GM21447 (cell line): ENCODE measurements at regions not wholly inside any gene's neighbourhood (a gene's known extent, or its start where the extent isn't known, plus 50 kb on each side); places are given as distances from the start of the nearest gene placed in this dataset.
A peak's percentile ranks its signal among the peaks of the same experiment; 100 is the strongest.
"Not testable (repeated sequence)": the region's sequence is repeated elsewhere in the genome, so short reads cannot be mapped to it uniquely, and the experiment has no call there.

Source experiments
- ATAC-seq: cut with Tn5 transposase; IDR thresholded peaks from one replicate; pipeline ENCODE4 v1.9.1; 2021; ENCODE audit not compliant: unreplicated experiment

DNA sequence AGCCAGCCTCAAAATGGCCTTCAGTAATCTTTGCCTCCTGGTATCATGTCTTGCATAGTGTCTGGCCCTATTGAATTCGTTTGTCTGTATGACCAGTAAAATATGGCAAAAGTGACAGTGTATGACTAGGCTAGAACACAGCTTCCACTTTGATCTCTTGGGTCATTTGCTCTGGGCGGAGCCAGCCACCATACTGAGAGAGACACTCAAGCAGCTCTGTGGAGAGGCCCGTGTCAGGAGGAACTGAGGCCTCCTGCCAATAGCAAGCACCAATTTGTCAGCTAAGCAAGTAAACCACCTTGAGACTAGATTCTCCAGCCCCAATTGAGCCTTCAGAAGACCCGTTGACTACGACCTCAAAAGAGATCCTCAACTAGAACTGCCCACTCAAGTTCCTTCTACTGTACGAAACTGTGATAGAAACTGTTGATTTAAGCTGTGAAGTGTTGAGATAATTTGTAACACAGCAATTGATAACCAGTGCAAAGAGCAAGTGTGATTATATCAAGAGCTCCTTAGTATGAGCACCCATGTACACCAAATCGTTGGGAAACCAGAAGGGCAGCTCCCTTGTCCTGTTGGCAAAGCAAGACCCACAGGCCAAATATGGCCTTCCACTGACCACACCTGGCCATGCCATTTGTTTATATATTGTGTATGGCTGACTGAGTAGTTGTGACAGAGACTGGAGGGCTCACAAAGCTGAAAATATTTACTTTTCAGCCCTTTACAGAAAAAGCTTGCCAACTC lies 52.7 kb upstream of the SERBP1 start:
- no peak for ATAC-seq

DNA sequence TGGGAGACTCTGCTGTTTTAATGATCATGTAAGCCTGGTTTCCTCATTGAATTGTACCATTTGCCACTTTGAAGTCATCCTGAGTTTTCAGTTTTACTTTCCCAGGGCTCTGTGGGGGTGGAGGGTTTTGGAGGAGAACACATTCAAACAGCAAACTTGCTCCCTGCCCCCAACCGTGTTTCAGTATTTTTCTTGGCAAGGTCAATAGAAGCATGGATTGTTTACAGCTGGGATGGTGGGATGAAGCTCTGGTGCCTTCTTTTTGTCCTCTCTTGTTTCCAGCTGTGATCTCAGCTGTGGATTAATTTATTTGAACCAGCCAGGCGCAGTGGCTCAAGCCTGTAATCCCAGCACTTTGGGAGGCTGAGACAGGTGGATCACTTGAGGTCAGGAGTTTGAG lies 54.3 kb upstream of the SERBP1 start:
- ATAC-seq, result no peak

DNA sequence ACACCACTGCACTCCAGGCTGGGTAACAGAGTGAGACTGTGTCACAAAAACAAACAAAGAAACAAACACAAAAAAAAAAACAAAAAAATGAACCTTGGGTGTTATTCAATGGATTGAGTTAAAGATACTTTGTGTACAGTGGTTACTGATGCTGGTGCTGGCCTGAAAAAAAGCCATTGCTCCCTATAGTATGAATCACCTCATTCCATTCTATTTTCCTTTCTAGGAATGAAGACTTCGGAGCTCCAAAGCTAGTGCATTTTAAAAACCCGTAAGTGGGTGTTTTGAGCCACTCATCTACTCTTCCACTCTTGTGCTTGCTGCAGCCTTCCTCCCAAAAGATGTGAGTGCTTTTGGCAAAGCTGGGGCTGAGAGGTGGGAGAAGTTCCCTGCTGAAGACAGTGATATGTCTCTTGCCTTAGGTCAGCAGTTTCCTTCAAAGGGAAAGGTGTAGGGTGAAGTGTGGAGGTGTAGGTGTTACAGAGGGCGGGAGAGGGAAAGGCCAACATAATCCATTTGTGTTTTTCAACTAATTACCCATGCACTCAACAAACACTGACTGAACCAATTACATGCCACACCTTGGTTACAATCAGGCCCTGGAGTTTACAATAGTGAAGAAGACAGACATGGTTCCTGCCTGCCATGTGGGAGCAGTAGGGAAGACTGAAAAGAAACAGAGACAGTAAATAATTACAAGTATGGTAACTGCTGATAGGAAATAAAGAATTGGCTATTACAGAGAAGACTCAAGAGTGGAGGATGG lies 55.0 kb upstream of the SERBP1 start:
- ATAC-seq, result no peak

DNA sequence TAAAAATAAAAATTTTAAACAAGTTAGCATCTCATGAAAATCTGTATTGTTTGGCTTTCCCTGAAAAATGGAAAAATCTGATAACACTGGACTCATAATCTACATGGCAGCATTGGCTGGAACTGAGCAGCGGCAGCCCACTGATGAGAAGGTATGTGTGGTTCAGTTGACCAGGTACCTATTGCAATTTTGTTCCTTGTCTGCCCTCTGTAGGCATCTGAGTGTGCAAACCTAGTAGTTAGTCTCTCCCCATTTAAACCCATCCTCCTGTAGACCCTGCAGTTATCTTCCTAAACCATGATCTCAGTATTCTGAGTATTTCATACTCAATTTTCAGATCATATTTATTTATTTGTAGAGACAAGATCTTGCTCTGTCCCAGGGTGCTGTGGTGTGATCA lies 59.4 kb upstream of the SERBP1 start:
- ATAC-seq, result peak; percentile 75

DNA sequence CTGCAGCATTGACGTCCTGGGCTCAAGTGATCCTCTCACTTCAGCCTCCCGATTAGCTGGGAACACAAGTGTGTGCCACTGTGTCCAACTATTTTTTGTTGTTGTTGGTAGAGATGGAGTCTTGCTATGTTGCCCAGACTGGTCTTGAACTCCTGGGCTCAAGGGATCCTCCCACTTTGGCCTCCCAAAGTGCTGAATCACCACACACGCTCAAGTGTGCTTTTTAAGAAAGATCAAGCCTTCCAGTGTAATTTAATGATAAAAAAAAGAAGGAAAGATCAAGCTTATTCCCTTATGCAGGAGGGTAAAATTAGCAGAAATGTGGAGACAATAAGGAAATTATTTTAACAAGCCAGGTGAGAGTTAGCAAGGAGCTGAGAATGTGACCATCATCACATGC lies 61.1 kb upstream of the SERBP1 start:
- no peak for ATAC-seq

DNA sequence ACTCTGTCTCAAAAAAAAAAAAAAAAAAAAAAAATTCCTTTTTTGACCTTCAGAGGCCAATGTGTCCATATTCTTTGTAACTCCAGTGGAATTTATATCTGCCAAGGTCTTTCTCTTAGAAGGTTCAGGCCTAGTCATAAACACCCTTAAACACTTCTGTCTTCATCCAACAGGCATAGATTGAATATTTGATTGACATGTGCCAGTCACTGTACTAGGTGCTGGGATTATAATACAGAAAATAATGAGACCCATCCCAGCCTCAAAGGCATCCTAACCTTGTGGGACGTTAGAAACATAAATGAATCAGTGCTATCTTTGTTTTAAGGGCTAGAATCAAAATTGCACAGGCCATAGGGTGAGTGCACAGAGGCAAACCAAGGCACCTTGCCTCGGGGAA lies 62.9 kb upstream of the SERBP1 start:
- no peak for ATAC-seq

DNA sequence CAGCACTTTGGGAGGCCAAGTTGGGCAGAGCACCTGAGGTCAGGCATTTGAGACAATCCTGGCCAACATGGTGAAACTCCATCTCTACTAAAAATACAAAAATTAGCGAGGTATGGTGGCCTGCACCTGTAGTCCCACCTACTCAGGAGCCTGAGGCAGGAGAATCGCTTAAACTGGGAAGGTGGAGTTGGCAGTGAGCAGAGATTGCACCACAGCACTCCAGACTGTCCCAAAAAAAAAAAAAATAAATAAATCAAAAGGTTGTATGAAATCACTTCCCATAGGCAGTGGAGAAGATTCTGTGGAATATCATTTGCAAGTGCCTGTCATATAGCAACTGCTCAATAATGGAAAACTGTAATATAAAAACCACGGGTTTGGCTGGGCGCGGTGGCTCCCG lies 65.1 kb upstream of the SERBP1 start:
- ATAC-seq, result no peak

DNA sequence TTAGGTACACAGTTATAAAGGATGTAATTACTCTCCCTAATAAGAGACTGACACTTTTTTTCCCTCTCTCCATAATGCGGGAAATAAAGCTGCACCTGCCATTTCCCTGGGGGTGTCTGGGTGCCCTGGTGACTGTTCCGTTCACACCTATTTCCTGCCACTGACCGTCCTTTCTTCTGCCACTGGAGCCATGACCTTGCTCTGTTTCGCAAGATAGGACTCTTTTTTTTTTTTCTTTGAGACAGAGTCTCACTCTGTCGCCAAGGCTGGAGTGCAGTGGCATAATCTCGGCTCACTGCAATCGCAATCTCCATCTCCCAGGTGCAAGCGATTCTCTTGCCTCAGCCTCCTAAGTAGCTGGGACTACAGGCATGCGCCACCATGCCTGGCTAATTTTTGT lies 66.1 kb upstream of the SERBP1 start:
- ATAC-seq, result no peak

DNA sequence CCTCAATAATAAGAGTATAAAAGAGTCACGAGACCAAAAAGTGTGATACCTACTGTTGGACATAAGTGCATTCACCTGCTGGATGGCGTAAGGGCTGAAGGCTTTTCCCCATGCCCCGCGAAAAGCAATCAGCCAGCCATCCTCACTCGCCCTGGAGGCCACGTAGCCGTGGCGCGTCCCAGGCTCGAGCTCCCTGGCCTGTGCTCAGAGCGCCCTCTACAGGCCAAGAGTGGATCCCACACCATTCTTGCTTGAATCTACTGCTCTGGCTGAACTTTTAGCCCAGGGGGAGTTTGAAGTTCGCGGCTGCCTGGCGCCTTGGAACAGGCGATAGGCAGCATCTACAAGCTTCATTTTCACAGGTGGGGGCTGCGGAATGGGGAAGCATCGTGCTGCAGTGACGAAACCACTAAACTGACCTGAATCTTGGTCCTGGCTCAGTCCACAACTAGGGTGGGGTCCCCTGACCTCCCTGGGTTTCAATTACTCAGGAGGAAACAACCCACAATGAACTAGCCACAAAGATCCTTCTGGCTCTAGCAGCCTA lies 70.3 kb upstream of the SERBP1 start:
- peak; percentile 99 for ATAC-seq

DNA sequence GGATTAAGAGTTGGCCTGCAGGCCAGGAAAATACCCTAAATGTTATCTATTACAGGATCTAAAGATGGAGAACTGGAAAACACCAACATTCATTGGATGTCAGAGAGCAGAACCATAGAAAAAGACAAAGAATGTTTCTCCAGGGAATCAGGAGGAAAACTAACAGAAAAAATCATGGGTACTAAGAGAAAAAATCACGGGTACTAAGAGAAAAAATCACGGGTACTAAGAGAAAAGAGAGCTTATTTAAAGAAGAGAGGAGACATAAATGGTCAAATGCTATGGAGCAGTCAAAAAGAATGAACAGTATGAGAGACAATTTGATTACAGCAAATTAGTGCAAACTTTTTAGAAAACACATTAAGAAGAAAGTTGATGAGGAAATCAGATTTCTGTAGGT lies 73.8 kb upstream of the SERBP1 start:
- ATAC-seq, result no peak

DNA sequence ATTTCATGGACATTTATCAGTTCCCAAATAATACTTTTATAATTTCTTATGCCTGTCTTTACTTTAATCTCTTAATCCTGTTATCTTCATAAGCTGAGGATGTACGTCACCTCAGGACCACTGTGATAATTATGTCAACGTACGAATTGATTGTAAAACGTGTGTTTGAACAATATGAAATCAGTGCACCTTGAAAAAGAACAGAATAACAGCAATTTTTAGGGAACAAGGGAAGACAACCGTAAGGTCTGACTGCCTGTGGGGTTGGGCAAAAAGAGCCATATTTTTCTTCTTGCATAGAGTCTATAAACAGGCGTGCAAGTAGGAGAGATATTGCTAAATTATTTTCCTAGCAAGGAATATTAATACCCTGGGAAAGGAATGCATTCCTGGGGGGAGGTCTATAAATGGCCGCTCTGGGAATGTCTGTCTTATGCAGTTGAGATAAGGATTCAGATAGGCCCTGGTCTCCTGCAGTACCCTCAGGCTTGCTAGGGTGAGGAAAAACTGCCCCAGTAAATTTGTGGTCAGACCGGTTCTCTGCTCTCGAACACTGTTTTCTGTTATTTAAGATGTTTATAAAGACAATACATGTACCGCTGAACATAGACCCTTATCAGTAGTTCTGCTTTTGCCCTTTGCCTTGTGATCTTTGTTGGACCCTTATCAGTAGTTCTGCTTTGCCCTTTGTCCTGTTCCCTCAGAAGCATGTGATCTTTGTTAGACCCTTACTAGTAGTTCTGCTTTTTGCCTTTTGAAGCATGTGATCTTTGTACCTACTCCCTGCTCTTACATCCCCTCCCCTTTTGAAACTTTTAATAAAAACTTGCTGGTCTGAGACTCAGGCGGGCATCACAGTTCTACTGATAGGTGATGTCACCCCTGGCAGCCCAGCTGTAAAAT lies 83.4 kb upstream of the SERBP1 start:
- not testable (repeated sequence) for ATAC-seq

DNA sequence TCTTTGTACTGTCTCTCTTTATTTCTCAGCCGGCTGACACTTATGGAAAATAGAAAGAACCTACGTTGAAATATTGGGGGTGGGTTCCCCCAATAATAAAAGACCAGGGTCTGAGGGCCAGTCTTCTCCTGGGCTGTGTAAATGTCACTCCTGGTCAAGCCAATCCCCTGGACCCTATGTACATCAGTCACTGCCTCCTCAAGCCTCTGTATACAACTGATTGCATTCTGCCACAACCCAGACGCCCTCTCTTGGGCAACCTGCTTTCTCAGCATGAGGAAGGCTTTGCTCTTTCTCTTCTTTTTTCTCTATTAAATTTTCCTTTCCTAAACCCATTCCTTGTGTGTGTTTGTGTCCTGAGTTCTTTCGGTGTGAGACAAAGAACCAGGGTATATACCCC lies 84.1 kb upstream of the SERBP1 start:
- no peak for ATAC-seq

DNA sequence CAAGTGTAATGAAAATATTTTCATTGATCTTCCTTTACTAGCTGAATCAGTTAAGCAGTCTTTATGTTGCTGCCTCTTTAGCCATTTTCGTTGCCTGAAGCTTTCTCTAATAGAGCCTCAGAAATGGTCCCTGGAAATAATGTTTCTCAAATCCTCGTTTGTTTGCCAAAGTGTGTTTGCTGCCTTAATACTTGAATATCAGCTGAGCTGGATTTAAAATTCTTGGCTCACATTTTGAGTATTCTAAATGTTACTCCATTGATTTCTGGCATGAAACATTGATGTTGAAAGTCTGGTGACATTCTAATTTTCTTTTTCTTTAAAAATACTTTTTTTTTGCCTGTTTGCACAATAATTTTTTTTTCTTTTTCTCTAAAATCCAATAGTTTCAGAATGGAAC lies 84.6 kb upstream of the SERBP1 start:
- no peak for ATAC-seq

DNA sequence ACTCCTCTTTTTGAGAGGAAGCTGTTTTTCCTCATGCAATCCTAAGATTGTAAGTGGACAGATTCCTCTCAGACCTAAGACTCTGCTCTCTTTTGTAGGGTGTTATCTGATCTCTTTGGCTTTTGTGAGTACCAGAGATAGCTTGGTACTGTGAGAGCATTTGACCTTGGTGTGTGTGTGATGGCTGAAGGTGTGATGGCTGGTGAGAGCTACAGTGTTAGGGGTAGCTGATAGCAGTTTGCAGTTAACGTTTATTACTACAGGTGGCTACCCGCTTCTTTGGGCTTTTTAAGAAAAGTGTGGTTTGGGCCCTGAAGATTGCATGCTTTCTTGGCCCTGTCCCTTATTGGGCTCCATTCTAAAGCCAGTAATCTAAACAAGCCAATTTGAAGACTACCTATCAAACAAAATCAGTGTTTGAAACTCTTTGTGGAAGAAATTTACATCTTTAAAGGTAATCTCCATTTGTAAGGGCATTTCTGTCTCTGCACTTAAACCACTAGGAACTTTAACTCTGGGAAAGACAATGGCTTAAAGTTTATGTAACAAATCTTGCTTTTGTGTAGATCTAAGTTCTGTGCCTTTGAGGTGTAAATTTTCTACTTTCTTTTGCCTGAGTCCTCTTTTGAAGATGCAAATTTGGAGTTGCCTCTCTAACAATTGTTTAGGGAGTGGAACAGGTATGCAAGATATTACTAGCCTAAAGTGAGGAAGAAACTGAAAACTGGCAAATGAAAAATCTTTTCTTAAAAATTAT lies 85.3 kb upstream of the SERBP1 start:
- no peak for ATAC-seq

DNA sequence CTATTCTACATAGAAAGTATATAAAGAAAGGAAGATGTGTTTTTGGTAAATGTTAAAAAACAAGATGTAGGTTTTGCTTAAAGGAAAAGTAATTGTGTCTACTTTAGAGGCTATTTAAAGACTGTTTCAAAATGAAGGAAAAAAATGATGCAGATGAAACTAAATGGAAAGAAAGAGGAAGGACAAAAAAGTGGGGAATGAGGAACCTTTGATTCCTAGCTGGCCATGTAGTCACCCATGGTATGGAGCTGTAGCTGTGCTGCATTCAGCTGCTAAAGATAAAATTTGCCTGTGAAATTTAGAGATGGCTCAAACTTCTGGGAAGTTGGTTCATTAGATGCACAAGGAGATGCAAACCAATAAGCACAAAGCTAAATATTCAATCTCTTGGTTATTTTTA lies 86.8 kb upstream of the SERBP1 start:
- ATAC-seq, result no peak

DNA sequence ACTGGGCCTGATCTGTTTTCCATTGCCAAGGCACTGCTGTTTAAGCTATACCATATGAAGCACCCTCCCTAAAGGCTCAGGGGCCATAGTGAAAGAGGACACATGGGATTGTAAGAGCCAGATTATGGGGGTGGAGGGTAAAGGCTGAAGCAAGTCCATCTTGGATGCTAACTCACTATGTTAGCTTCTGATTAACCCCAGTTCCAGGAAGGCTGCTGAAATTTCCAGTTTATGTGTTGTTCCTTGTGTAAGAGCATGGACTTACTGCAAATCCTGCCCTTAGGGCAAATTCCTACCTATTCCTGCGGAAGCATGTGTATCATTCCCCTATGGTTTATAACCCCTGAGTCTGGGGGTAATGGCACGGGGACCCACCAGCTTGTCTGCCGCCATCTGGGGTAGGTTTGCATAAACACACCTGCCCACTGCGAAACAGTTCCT lies 91.8 kb upstream of the SERBP1 start:
- ATAC-seq, result no peak

DNA sequence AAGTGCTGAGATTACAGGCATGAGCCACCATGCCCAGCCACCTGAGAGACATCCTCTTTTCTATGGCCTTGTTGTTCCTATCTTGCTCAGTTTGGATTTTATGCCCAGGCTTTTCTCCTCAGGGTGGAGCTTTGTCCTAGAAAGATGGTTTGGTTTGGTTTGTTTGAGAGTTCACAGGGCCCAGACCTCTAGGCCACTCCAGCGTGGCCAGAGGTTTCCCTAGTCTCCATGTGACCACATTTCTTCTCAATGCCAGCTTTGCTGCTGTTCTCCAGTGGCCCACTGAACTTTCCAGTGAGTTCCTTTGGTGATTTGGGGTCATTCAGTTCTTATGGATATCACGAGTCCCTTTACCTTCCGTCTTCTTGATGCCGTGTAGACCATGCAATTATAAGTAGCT lies 92.6 kb upstream of the SERBP1 start:
- no peak for ATAC-seq

DNA sequence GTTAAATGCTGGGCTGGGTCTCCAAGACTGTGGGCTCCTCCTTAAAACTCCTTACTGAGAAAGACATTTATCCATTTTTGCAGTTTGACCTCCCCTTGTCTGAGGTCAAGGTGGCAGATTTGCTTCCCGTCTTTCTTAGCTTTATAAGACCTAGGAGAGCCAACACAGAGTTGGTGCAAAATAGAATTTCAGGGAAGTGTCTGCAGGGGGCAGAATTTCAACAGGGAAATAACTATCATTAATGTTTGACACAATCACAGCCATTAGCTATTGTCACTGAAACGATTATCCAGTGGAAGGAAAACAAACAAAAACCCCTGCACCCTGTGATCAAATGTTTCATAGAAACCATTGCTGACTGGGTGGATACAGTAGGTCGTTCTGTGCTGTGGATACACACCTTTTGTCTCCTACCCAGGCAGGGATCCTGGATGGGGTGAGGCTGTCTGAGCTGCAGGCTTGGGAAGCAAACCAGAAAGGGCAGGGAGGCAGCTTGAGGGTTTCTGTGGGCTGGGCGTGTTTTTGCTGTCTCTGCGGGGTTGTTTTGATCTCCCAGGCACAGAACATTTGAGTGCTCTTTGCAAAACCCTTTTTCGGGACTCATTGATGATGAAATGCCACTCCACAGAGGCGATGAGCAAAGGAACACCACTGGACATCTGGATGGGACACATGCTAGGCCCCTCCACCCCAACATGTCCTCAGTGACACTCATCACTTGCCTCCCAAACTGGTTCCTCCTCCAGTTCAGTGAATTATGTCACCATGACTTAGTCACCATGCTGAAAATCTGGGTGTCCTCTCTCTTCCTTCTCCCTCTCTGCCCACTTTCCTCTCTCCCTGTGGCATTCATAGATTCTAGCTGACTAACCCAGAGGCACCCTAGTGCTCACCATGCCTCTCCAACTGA lies 94.2 kb upstream of the SERBP1 start:
- ATAC-seq, result no peak

DNA sequence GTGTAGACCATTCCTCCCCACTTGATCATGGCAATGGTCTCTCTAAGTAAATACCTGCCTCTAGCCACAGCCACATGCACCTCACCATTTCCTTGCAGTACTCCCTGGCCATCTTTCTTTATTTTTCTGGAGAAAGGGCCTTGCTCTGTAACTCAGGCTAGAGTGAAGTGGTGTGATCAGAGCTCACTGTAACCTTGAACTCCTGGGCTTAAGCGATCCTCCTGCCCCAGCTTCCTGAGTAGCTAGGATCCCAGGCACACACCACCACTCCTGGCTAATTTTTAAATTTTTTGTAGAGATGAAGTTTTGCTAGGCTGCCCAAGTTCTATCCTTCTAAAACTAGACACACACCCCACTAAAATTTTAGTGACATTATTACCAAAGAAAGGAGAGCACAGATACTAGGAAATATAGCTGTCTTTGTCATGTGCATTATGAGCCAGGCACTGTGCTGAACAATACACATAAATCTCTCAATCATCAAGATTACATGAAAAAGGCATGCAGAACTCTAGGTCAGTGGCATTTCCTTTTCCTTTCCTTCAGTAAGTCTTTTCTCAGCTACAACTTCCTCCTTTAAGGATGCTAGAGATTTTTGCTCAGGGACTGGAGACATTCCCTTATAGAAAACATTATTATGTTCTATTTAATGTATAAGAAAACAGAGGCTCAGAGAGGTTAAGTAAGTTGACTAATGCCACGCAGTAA lies 95.0 kb upstream of the SERBP1 start:
- no peak for ATAC-seq
